NCI-H226 (cell line): ENCODE measurements at regions not wholly inside any gene's neighbourhood (a gene's known extent, or its start where the extent isn't known, plus 50 kb on each side); places are given as distances from the start of the nearest gene placed in this dataset.
A peak's percentile ranks its signal among the peaks of the same experiment; 100 is the strongest.

Source experiments
- DNase-seq: peaks from one replicate; pipeline ENCODE4 v3.0.0-alpha.2; 2015

DNA sequence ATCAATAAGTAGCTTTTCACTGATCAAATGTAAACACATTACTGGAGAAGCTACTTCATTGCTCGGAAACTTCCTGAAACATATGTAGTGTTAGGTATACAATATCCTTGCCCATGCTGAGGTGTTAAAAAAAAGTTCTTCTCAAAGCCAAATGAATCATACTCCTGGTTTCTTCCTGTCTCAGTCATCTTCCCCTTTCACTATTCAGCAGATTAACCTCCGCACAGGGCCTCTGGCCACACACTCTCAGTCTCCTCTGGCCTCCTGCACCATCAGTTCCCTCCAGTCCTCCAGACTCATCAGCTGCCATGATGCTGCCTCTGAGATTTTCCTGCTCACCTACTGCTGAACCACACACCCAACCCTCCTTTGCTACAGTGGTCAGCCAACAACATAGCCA is 70.5 kb upstream of the BOC start:
- DNase-seq: peak; percentile 68

DNA sequence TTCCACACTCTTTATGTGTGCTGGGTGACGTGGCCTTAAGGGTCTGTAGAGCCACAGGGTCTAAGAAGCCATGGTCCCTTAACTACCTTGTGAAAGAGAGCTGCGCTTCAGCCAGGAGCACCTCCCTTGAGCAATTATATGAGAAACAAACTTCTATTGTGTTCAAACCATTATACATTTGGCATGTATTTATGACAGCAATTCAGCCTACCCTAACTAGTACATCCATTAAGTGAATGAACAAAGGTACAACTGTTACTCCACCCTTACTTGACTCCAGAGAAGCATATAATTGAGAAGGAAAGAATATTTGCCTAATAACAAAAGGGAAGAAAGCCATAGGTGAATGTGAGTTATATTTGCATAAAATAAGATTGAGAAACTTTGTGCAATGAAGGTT is 69.8 kb upstream of the BOC start:
- no peak for DNase-seq

DNA sequence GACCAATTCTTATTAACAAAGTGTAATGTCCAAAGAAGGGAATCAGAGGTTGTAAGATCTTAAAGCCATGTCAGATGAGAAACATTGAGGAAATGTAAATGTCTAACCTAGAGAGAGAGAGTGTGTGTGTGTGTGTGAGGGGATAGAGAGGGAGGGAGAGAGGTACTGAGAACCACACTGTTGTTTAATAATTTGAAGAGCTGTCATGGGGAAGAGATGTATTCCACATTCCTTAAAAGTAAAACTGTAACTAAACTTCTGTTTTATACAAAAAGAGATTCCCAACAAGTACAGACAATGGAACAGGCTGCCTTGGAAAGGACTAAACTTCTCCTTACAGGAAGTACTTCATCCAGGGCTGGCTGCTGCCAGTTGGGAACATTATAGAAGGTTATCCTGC is 68.9 kb upstream of the BOC start:
- no peak for DNase-seq

DNA sequence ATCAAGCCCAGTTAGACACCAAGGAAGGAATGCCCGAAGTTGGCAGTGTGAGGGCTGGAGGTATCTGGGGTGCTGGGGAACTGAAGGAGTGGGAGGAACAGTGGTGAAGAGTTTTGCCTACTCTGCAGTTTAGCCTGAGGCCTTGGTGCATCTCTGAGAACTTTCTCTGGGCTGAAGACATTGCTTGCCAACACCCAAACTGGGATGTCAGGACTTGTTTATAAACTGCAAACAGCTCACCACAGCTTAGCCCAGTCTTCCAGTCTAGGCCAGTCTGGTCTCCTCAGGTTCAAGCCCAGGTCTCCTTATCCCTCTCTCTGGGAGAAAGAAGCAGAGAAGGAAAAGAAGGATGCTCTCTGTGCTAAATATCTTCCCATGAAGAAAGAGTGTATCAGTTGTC is 68.0 kb upstream of the BOC start:
- no peak for DNase-seq

DNA sequence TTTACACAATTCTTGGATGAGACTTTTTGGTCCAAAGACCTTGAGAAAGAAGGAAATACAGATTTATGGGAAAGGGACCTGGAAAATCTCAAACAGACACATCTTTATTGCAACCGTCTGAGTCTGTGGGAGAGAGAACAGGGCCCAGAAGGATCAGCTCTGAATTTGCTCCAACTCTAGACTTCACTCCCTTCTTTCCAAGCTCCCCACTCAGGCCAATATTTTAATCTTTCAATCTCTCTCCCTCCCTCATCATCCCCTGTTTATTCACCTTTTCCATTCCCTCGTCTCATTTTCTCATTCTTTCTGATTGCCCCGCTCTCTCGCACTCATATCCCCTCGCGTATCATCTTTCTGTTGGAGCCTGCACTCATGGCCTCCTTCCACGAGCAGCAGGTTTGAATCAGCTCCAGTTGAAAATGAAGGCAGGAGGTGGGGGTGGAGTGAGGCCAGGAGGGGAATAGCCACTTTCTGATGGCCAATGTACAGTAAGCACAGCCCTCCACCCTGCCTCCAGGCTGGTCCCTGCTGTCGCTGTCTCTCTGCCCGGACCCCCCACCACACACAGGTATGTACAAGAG is 63.6 kb upstream of the BOC start:
- DNase-seq: no peak

DNA sequence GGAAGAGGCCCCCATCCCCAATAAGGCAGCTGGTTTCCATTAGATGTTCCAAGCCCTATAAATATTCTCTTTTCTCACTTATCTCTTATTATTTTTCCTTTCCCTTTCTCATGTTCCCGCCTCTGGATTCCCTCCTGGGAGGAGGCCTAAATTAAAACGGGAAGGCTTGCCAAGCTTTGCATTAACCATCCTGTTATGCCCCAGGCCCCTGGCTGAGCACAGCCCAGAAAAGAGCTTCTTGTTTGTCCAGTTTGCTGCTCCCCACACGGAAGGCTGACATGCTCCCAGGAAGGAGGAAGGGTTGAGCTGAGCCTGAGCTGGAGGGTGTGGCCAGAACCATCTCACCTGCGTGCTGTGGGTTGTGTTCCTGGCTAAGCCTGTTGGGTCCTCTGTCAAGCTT is 63.1 kb upstream of the BOC start:
- no peak for DNase-seq

DNA sequence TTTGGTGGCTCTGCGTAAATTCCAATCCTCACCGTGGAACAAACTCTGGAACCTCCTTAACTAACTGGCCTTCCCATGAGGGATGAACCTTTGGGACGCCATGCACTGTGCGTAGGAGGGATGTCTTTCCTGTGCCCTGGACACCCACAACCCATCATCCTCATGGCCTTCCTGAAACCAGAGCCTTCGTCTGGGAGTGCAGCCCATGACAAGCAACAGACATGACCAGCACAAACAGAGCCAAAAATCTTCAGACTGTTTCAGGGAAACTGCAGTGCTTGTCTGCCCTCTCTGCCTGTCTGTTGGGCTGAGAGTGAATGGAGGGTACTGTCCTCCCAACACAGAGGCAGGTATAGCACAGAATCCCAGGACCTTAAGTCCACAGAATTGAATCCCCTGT is 61.1 kb upstream of the BOC start:
- no peak for DNase-seq

DNA sequence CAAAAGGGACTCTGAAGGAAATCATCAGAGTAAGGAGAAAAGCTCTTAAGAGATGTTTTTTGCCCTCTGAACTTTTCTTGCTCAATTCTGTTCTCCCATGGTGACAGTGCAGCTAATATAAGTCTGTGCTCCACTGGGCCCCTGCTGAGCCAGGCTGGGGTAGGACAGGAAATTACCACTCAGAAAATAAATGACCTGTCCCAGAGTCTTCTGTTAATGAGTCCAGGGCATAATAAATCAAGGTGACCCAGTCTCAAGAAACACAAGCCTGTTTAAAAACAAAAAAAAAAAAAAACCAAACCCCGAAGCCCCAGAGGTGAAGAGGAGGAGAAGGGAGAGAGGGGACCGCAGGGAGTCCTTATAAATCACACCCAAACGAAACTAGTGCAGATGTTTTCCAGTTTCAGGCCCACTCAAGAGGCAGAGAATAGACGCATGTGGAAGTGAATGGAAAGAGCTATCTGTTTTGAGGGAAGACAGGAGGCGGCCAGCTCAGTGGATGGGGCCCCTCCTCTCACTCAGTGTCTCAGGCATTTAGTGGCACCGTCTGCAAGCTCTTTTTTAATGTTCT is 59.8 kb upstream of the BOC start:
- no peak for DNase-seq

DNA sequence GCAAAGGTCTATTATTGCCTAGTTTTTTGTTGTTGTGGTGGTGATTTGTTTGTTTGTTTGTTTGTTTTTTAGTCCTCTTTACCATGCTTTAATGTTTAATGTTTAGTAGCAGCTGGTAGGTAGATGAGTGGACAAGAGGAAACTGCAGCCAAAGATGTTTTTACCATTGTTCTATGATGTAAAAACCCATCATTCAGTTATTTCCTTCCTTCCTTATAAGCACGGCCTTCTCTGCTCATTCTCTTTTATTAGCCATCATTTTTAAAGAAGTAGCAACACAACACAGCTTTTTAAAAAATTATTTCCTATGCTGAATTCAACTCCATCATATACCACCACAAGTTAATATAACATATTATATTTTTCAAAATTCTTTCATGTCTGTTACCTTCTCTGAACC is 58.5 kb upstream of the BOC start:
- no peak for DNase-seq

DNA sequence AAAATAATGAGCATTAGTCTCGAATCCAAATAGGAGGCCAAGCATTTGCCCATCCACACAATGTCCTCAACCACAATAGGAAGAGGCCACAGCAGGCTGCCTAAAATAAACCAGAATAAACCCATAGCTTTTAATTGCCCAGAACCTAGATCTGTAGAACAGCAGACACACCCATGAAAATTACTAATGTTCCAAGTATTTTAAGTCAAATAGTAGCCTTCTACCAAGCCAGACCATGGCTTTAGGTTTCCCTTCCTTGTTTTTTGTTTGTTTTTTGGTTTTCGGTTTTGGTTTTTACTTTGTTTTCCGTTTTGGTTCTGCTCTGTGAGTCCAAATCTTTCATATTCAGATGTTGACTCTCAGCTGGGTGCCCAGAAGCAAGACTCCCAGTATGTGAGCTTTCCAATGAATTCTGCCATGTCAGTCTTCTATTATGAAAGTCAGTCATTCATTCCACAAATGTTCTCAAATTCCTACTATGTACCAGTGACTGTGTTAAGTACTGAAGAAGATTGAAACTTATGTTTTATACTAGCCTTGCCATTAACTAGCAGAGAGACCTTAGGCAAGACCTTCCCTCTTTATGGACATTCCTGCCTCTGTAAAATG is 57.8 kb upstream of the BOC start:
- no peak for DNase-seq

DNA sequence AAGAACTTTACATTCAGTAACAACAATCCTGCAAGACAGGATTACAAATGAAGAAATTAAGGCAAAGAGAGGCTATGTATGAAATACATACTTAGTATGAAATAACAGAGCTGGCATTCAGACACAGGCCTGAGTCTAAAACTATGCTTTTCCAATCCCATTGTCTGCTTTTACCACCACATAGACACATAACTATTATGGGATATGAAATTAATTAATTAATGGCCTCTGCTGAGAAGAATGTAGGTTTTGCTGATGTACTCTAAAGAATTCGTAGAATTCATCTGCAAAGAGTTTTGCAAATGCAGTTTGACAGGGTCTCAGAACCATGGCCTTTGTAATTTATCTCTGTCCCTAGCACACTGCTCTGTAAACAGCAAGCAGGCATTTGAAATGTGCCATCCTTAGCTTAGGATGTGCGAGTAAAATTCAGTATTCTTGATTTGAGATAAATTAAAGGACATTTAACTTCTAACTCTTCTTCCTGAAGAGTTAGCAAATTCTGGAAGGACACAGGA is 54.5 kb upstream of the BOC start:
- no peak for DNase-seq

DNA sequence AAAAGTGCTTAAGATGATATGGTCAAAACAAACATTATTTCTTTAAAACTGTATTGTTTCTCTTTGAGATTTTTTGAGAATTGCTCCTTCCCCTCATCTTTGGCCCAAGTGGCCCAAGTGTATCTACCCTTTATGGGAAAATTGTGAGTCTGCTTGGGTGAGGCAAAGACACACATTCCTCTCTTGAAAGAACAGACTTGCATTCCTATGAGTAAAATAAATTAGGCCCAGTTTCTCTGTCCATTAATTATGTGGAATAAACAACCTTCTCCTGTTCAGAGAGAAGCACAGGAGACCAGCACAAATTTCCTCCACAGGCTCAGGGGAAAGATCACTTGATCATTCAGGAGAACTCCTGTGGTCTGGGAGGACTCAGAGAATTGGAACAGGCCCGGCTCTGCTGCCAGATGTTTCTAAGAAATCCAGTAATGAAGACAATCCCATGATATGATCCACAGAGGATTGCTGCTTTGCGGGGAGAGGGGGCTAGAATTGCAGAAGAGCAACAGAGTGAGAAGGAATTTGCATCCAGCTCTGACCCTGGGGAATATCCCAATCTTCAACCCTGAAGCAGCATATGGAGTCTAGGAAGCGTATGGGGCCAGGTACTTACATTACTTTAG is 53.8 kb upstream of the BOC start:
- DNase-seq: no peak

DNA sequence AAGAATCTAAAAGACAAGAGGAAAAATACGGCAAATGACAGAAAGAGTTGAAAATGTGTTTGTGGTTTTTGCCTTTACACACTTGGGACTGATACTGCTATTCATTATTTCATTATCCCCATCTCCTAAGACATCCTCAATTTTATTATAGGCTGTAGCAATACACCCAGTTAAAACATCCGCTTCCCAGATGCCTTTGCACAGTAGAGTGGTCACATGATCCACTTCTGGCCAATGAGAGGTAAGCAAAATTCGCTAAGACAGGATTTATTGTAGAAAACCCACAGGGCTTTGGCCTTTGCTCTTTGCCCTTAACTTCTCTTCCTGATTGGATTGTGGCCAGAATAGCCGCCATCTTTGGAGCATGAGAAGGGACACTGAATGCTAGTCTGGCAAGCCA is 53.2 kb upstream of the BOC start:
- DNase-seq: no peak
